GM23338 (cell line): ENCODE measurements at regions not wholly inside any gene's neighbourhood (a gene's known extent, or its start where the extent isn't known, plus 50 kb on each side); places are given as distances from the start of the nearest gene placed in this dataset.

Experiments
- ATAC-seq: fragments of 200-7000 bp; cut with Tn5 transposase; 3 replicates; pipeline ENCODE4 v1.9.1; 2020
- DNase-seq: peaks from one replicate; pipeline ENCODE4 v3.0.0-alpha.2; 2015; ENCODE audit warnings: low spot score
- H2AFZ ChIP-seq: fragments of 200-600 bp; sonication (generic); 2 replicates; pipeline ENCODE4 v1.8.0; 2016; ENCODE audit warnings: antibody characterized with exemption, mild to moderate bottlenecking, moderate library complexity
- H3F3A ChIP-seq: fragments of 200-600 bp; sonication (generic); replicated peaks from 2 replicates; pipeline ENCODE4 v1.8.0; 2017; ENCODE audit warnings: antibody characterized with exemption, mixed run types, low read depth
- H3K27ac ChIP-seq: fragments of 200-600 bp; sonication (generic); 2 replicates; pipeline ENCODE4 v1.6.1; 2016; ENCODE audit warnings: low read depth
- H3K27me3 ChIP-seq: fragments of 200-600 bp; sonication (generic); 2 replicates; pipeline ENCODE4 v1.8.0; 2016; ENCODE audit warnings: mild to moderate bottlenecking, mixed run types, moderate library complexity; ENCODE audit not compliant: insufficient read depth
- H3K36me3 ChIP-seq: fragments of 200-600 bp; sonication (generic); 2 replicates; pipeline ENCODE4 v1.8.0; 2016; ENCODE audit warnings: mild to moderate bottlenecking; ENCODE audit not compliant: insufficient read depth
- H3K4me1 ChIP-seq: fragments of 200-600 bp; sonication (generic); 2 replicates; pipeline ENCODE4 v1.8.0; 2016; ENCODE audit warnings: mild to moderate bottlenecking, moderate library complexity; ENCODE audit not compliant: insufficient read depth
- H3K4me2 ChIP-seq: fragments of 200-600 bp; sonication (generic); 2 replicates; pipeline ENCODE4 v1.7.1; 2017; ENCODE audit warnings: mixed run types
- H3K4me3 ChIP-seq: fragments of 200-600 bp; sonication (generic); 2 replicates; pipeline ENCODE4 v1.6.1; 2016; ENCODE audit warnings: mixed run types
- H3K79me2 ChIP-seq: fragments of 200-600 bp; sonication (generic); replicated peaks from 2 replicates; pipeline ENCODE4 v1.8.0; 2017; ENCODE audit warnings: mild to moderate bottlenecking; ENCODE audit not compliant: insufficient read depth
- H3K9me2 ChIP-seq: fragments of 200-600 bp; sonication (generic); 2 replicates; pipeline ENCODE4 v1.8.0; 2017; ENCODE audit not compliant: insufficient read depth
- H4K20me1 ChIP-seq: fragments of 200-600 bp; sonication (generic); replicated peaks from 2 replicates; pipeline ENCODE4 v1.8.0; 2017; ENCODE audit warnings: mild to moderate bottlenecking; ENCODE audit not compliant: insufficient read depth
- H3K27ac Mint-ChIP-seq: 2 replicates; pipeline ENCODE4 v1.8.0; 2020; ENCODE audit warnings: inconsistent platforms, mild to moderate bottlenecking, moderate library complexity, mixed read lengths
- H3K27me3 Mint-ChIP-seq: 3 replicates; pipeline ENCODE4 v1.8.0; 2022; ENCODE audit warnings: low read depth, mild to moderate bottlenecking, moderate library complexity, mixed read lengths, inconsistent platforms; ENCODE audit not compliant: insufficient read depth, poor library complexity
- H3K36me3 Mint-ChIP-seq: 3 replicates; pipeline ENCODE4 v1.8.0; 2021; ENCODE audit warnings: low read depth, mild to moderate bottlenecking, inconsistent platforms, moderate library complexity, mixed read lengths
- H3K4me1 Mint-ChIP-seq: 3 replicates; pipeline ENCODE4 v1.8.0; 2020; ENCODE audit warnings: mild to moderate bottlenecking, inconsistent platforms, mixed read lengths
- H3K4me3 Mint-ChIP-seq: 3 replicates; pipeline ENCODE4 v1.8.0; 2021; ENCODE audit warnings: moderate library complexity, mild to moderate bottlenecking, inconsistent platforms, mixed read lengths
- H3K9me3 Mint-ChIP-seq: 3 replicates; pipeline ENCODE4 v1.8.0; 2020; ENCODE audit warnings: moderate library complexity, mild to moderate bottlenecking, inconsistent platforms, mixed read lengths
- ETS1 ChIP-seq: IDR thresholded peaks from 2 replicates; pipeline ENCODE4 v1.6.1; 2016; ENCODE audit warnings: antibody characterized with exemption
- EZH2 ChIP-seq: fragments of 200-600 bp; sonication (generic); IDR thresholded peaks from one replicate; pipeline ENCODE4 v1.8.0; 2017; ENCODE audit warnings: antibody characterized with exemption, mild to moderate bottlenecking, low read depth; ENCODE audit not compliant: unreplicated experiment
- EZH2phosphoT487 ChIP-seq: fragments of 200-600 bp; sonication (generic); IDR thresholded peaks from one replicate; pipeline ENCODE4 v1.8.1; 2018; ENCODE audit warnings: antibody characterized with exemption; ENCODE audit not compliant: unreplicated experiment
- JUNB ChIP-seq: IDR thresholded peaks from one replicate; pipeline ENCODE4 v1.6.1; 2016; ENCODE audit warnings: antibody characterized with exemption; ENCODE audit not compliant: unreplicated experiment
- NANOG ChIP-seq: IDR thresholded peaks from 2 replicates; pipeline ENCODE4 v1.6.1; 2016; ENCODE audit warnings: antibody characterized with exemption, borderline replicate concordance
- POLR2AphosphoS5 ChIP-seq: IDR thresholded peaks from 2 replicates; pipeline ENCODE4 v1.6.1; 2016; ENCODE audit warnings: antibody characterized with exemption, low read depth
- REST ChIP-seq: IDR thresholded peaks from one replicate; pipeline ENCODE4 v1.6.1; 2018; ENCODE audit warnings: antibody characterized with exemption; ENCODE audit not compliant: unreplicated experiment
- STAT1 ChIP-seq: IDR thresholded peaks from one replicate; pipeline ENCODE4 v1.6.1; 2016; ENCODE audit warnings: antibody characterized with exemption; ENCODE audit not compliant: unreplicated experiment
- ZNF114 ChIP-seq: fragments of 250-450 bp; sonication (Bioruptor Pico); IDR thresholded peaks from 2 replicates; pipeline ENCODE4 v1.5.0; 2020; ENCODE audit warnings: mild to moderate bottlenecking, moderate library complexity
- ZNF331 ChIP-seq: fragments of 250-450 bp; sonication (Bioruptor Pico); IDR thresholded peaks from 2 replicates; pipeline ENCODE4 v1.5.0; 2020; ENCODE audit warnings: low read depth, mild to moderate bottlenecking, moderate library complexity
- ZNF462 ChIP-seq: fragments of 250-450 bp; sonication (Bioruptor Pico); IDR thresholded peaks from 2 replicates; pipeline ENCODE4 v1.5.0; 2020; ENCODE audit warnings: mild to moderate bottlenecking, moderate library complexity
- TF ChIP-seq, protein P1 (sequence below), 2 experiments: fragments of 200-600 bp in 1 of 2; sonication (generic) in 1 of 2; conservative IDR thresholded peaks; 2 replicates each; pipeline versions ENCODE4 v1.5.1 to v1.6.1; 2016 to 2017; ENCODE audit warnings: antibody characterized with exemption in 2 of 2, low read depth in 2 of 2, mild to moderate bottlenecking in 2 of 2, moderate library complexity in 1 of 2

DNA sequence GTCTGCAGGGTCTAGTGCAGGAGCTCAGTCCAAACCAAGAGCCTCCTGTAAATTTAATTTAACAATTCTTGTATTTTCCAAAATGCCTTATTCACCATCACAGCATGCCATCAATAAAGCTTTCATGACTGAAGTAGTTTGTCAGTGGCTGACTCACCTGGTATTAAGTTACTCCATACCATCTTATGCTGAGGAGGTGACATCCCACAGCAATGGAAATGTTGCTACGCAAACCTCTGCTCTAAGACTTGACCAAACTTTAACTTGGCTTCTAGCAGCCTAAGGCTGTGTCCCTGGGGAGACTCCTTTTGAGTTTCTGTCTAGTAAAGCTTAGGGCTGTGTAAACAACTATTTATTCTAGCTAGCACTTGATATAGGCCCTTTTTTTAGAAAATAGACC lies 1231.3 kb upstream of the CDH18 start:
- Histone ChIP-seq H3K27ac (no peak overlapping the region), H3F3A (no peaks in the 10 kb centered on the region), H3K4me3 (no peak overlapping the region), H3K79me2 (no peaks in the 10 kb centered on the region), H3K4me1 (no peaks in the 10 kb centered on the region), H3K36me3 (no peaks in the 10 kb centered on the region), H3K9me2 (no peaks in the 10 kb centered on the region), H4K20me1 (no peaks in the 10 kb centered on the region), H3K4me2 (no peak overlapping the region), H3K27me3 (no peaks in the 10 kb centered on the region), H2AFZ (peak overlapping the region; percentile 56; the same call in 1 of the 2 replicates)
- H3K27ac Mint-ChIP-seq, result no peak overlapping the region
- peaks cover under 1% of the 10 kb centered on the region for H3K27me3 Mint-ChIP-seq
- no peaks in the 10 kb centered on the region for H3K36me3 Mint-ChIP-seq
- ATAC-seq (no peak), DNase-seq (no peak)
- H3K4me1 Mint-ChIP-seq, result peaks cover 7% of the 10 kb centered on the region; the same call in 2 of the 3 replicates
- H3K9me3 Mint-ChIP-seq, result no peaks in the 10 kb centered on the region
- TF ChIP-seq, protein P1, sequence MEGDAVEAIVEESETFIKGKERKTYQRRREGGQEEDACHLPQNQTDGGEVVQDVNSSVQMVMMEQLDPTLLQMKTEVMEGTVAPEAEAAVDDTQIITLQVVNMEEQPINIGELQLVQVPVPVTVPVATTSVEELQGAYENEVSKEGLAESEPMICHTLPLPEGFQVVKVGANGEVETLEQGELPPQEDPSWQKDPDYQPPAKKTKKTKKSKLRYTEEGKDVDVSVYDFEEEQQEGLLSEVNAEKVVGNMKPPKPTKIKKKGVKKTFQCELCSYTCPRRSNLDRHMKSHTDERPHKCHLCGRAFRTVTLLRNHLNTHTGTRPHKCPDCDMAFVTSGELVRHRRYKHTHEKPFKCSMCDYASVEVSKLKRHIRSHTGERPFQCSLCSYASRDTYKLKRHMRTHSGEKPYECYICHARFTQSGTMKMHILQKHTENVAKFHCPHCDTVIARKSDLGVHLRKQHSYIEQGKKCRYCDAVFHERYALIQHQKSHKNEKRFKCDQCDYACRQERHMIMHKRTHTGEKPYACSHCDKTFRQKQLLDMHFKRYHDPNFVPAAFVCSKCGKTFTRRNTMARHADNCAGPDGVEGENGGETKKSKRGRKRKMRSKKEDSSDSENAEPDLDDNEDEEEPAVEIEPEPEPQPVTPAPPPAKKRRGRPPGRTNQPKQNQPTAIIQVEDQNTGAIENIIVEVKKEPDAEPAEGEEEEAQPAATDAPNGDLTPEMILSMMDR (conservative IDR thresholded peaks at IDR 0.05; ENCODE audit: low read depth in 2 of 2), result no peak
- TF ChIP-seq EZH2 (no peak), STAT1 (no peak), ETS1 (no peak), POLR2AphosphoS5 (no peak), ZNF462 (no peak), EZH2phosphoT487 (no peak), ZNF331 (no peak), JUNB (no peak), ZNF114 (CRISPR knock-in tag) (no peak), NANOG (no peak), REST (no peak)
- H3K4me3 Mint-ChIP-seq, result no peak overlapping the region
